MM.1S (cell line): ENCODE measurements at regions not wholly inside any gene's neighbourhood (a gene's known extent, or its start where the extent isn't known, plus 50 kb on each side); places are given as distances from the start of the nearest gene placed in this dataset.

Source experiments
- DNase-seq: peaks from one replicate; pipeline ENCODE4 v3.0.0-alpha.2; 2015
- H2AFZ ChIP-seq: fragments of 300-600 bp; sonication (generic); 2 replicates; pipeline ENCODE4 v1.6.0; 2016; ENCODE audit warnings: antibody characterized with exemption, low read length
- H3F3A ChIP-seq: fragments of 300-600 bp; sonication (generic); 2 replicates; pipeline ENCODE4 v1.6.1; 2016; ENCODE audit warnings: mild to moderate bottlenecking, antibody characterized with exemption, low read length, moderate library complexity, mixed read lengths; ENCODE audit not compliant: insufficient read depth
- H3K27ac ChIP-seq: fragments of 300-600 bp; sonication (generic); 2 replicates; pipeline ENCODE4 v1.5.1; 2016; ENCODE audit warnings: mild to moderate bottlenecking, low read length
- H3K27me3 ChIP-seq: fragments of 300-600 bp; sonication (generic); replicated peaks from 2 replicates; pipeline ENCODE4 v1.6.0; 2016; ENCODE audit warnings: low read length; ENCODE audit not compliant: insufficient read depth
- H3K36me3 ChIP-seq: fragments of 300-600 bp; sonication (generic); replicated peaks from 2 replicates; pipeline ENCODE4 v1.6.1; 2016; ENCODE audit warnings: mild to moderate bottlenecking, low read length, mixed read lengths; ENCODE audit not compliant: insufficient read depth
- H3K4me1 ChIP-seq: fragments of 300-600 bp; sonication (generic); 2 replicates; pipeline ENCODE4 v1.6.1; 2016; ENCODE audit warnings: low read length, mixed read lengths
- H3K4me2 ChIP-seq: fragments of 300-600 bp; sonication (generic); 2 replicates; pipeline ENCODE4 v1.6.0; 2016; ENCODE audit warnings: low read depth, low read length
- H3K4me3 ChIP-seq: fragments of 300-600 bp; sonication (generic); 2 replicates; pipeline ENCODE4 v1.5.1; 2016; ENCODE audit warnings: low read length, mixed read lengths
- H3K79me2 ChIP-seq: fragments of 300-600 bp; sonication (generic); 2 replicates; pipeline ENCODE4 v1.6.1; 2016; ENCODE audit warnings: mixed run types, low read length, mixed read lengths
- H3K9ac ChIP-seq: fragments of 300-600 bp; sonication (generic); 2 replicates; pipeline ENCODE4 v1.6.1; 2016; ENCODE audit warnings: low read length, mixed read lengths
- H3K9me2 ChIP-seq: fragments of 300-600 bp; sonication (generic); replicated peaks from 2 replicates; pipeline ENCODE4 v1.6.1; 2016; ENCODE audit warnings: mild to moderate bottlenecking, low read length, mixed read lengths; ENCODE audit not compliant: insufficient read depth
- H3K9me3 ChIP-seq: fragments of 300-600 bp; sonication (generic); replicated peaks from 2 replicates; pipeline ENCODE4 v1.6.1; 2016; ENCODE audit warnings: mild to moderate bottlenecking, low read length, mixed read lengths; ENCODE audit not compliant: insufficient read depth
- H4K20me1 ChIP-seq: fragments of 300-600 bp; sonication (generic); 2 replicates; pipeline ENCODE4 v1.6.1; 2016; ENCODE audit warnings: mild to moderate bottlenecking, low read length, moderate library complexity, mixed read lengths; ENCODE audit not compliant: insufficient read depth
- CTCF ChIP-seq: fragments of 300-600 bp; sonication (generic); IDR thresholded peaks from 2 replicates; pipeline ENCODE4 v1.5.1; 2016; ENCODE audit warnings: antibody characterized with exemption, low read length, mixed read lengths
- EZH2 ChIP-seq: fragments of 300-600 bp; sonication (generic); optimal IDR thresholded peaks from 2 replicates; pipeline ENCODE3; 2017; ENCODE audit warnings: low read depth, mild to moderate bottlenecking, antibody characterized with exemption, low read length, mixed read lengths
- EZH2phosphoT487 ChIP-seq: fragments of 300-600 bp; sonication (generic); IDR thresholded peaks from 2 replicates; pipeline ENCODE4 v1.6.1; 2018; ENCODE audit warnings: antibody characterized with exemption, low read length

GRCh38 chr2:150174056-150174805, 313.2 kb downstream of the RND3 start:
- Histone ChIP-seq H3K9me3 (no peaks in the 10 kb centered on the region), H3K79me2 (no peaks in the 10 kb centered on the region), H4K20me1 (no peaks in the 10 kb centered on the region), H3K9me2 (no peaks in the 10 kb centered on the region), H3K27me3 (no peaks in the 10 kb centered on the region), H3K36me3 (no peaks in the 10 kb centered on the region), H3K4me3 (no peak overlapping the region), H3K4me2 (no peak overlapping the region), H3K4me1 (no peaks in the 10 kb centered on the region), H3F3A (no peaks in the 10 kb centered on the region), H3K27ac (no peak overlapping the region), H2AFZ (no peak overlapping the region), H3K9ac (no peak overlapping the region)
- no peak for DNase-seq
- TF ChIP-seq EZH2phosphoT487 (no peak), CTCF (no peak), EZH2 (no peak)

- no peak overlapping the region for H2AFZ ChIP-seq
Observed at GRCh38 chr2:150171065-150171548, 316.4 kb downstream of the RND3 start.

GRCh38 chr2:150169237-150169629, 318.2 kb downstream of the RND3 start:
- H2AFZ ChIP-seq, result no peak overlapping the region

More at GRCh38 chr2:150171065-150171548, 316.4 kb downstream of the RND3 start:
- no peaks in the 10 kb centered on the region for H4K20me1 ChIP-seq
- H3K4me1 ChIP-seq, result no peaks in the 10 kb centered on the region
- no peaks in the 10 kb centered on the region for H3K27me3 ChIP-seq
- no peaks in the 10 kb centered on the region for H3K9me3 ChIP-seq
- no peaks in the 10 kb centered on the region for H3K9me2 ChIP-seq
- H3K4me2 ChIP-seq, result no peak overlapping the region
- no peaks in the 10 kb centered on the region for H3K36me3 ChIP-seq
- H3K27ac ChIP-seq, result no peak overlapping the region
- H3K4me3 ChIP-seq, result no peak overlapping the region
- no peak overlapping the region for H3K9ac ChIP-seq
- no peak for TF ChIP-seq CTCF
- no peak for TF ChIP-seq EZH2phosphoT487
- no peak for TF ChIP-seq EZH2
- no peaks in the 10 kb centered on the region for H3F3A ChIP-seq
- H3K79me2 ChIP-seq, result no peaks in the 10 kb centered on the region
- DNase-seq, result no peak

More at GRCh38 chr2:150169237-150169629, 318.2 kb downstream of the RND3 start:
- Histone ChIP-seq H3K79me2 (no peaks in the 10 kb centered on the region), H3K27ac (no peak overlapping the region), H4K20me1 (no peaks in the 10 kb centered on the region), H3K4me2 (no peak overlapping the region), H3K9me2 (no peaks in the 10 kb centered on the region), H3K4me1 (no peaks in the 10 kb centered on the region), H3K4me3 (no peak overlapping the region), H3K36me3 (no peaks in the 10 kb centered on the region), H3K9me3 (no peaks in the 10 kb centered on the region), H3K27me3 (no peaks in the 10 kb centered on the region), H3K9ac (no peak overlapping the region), H3F3A (no peaks in the 10 kb centered on the region)
- no peak for DNase-seq
- TF ChIP-seq EZH2phosphoT487 (no peak), CTCF (no peak), EZH2 (no peak)
